ENCODE measurements at regions not wholly inside any gene's neighbourhood (a gene's known extent, or its start where the extent isn't known, plus 50 kb on each side); places are given as distances from the start of the nearest gene placed in this dataset.

DNA sequence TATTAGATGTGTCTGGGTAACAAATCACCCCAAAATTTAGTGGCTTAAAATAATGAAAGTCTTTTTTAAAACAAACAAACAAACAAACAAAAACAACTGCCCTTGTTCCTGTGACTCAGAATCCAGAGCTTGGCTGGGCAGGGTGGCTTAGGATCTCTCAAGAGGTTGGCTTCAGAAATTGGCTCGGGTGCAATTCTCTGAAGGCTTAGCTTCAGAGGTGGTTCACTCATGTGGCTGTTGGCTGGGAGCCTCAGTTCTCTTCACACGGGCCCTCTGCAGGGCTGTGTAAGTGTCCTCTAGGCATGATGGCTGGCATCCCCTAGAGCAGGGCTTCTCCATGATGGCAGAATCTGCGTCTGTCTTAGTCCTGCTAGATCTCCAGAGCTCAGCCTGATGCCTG is 179.9 kb upstream of the BCOR start:
- H3K4me3 ChIP-seq (replicated peaks; ENCODE audit: low read depth, low read length): no peak overlapping the region
- H3K36me3 ChIP-seq (ENCODE audit: control insufficient read depth, insufficient read depth, low read length): no peaks in the 10 kb centered on the region
- TF ChIP-seq, protein P1, sequence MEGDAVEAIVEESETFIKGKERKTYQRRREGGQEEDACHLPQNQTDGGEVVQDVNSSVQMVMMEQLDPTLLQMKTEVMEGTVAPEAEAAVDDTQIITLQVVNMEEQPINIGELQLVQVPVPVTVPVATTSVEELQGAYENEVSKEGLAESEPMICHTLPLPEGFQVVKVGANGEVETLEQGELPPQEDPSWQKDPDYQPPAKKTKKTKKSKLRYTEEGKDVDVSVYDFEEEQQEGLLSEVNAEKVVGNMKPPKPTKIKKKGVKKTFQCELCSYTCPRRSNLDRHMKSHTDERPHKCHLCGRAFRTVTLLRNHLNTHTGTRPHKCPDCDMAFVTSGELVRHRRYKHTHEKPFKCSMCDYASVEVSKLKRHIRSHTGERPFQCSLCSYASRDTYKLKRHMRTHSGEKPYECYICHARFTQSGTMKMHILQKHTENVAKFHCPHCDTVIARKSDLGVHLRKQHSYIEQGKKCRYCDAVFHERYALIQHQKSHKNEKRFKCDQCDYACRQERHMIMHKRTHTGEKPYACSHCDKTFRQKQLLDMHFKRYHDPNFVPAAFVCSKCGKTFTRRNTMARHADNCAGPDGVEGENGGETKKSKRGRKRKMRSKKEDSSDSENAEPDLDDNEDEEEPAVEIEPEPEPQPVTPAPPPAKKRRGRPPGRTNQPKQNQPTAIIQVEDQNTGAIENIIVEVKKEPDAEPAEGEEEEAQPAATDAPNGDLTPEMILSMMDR (IDR thresholded peaks at IDR 0.05; ENCODE audit: insufficient read depth, low read length, poor library complexity, severe bottlenecking): no peak
- DNase-seq (ENCODE audit: extremely low read depth, insufficient read length): no peak
- H3K27me3 ChIP-seq (replicated peaks; ENCODE audit: control insufficient read depth, insufficient read depth, low read length): no peaks in the 10 kb centered on the region

GRCh38 chrX:40273356-40274050 is 175.7 kb upstream of the BCOR start:
- Histone ChIP-seq H3K4me3 (replicated peaks; ENCODE audit: low read depth, low read length) (no peak overlapping the region), H3K27me3 (replicated peaks; ENCODE audit: control insufficient read depth, insufficient read depth, low read length) (no peaks in the 10 kb centered on the region), H3K36me3 (ENCODE audit: control insufficient read depth, insufficient read depth, low read length) (no peaks in the 10 kb centered on the region)
- TF ChIP-seq, protein P1 (IDR thresholded peaks at IDR 0.05; ENCODE audit: insufficient read depth, low read length, poor library complexity, severe bottlenecking): no peak
- no peak for DNase-seq (ENCODE audit: extremely low read depth, insufficient read length)

- H3K36me3 ChIP-seq (ENCODE audit: control insufficient read depth, insufficient read depth, low read length): no peaks in the 10 kb centered on the region
- TF ChIP-seq, protein P1 (IDR thresholded peaks at IDR 0.05; ENCODE audit: insufficient read depth, low read length, poor library complexity, severe bottlenecking): no peak
- no peak for DNase-seq (ENCODE audit: extremely low read depth, insufficient read length)
- no peaks in the 10 kb centered on the region for H3K27me3 ChIP-seq (replicated peaks; ENCODE audit: control insufficient read depth, insufficient read depth, low read length)
- no peak overlapping the region for H3K4me3 ChIP-seq (replicated peaks; ENCODE audit: low read depth, low read length)
Observed at GRCh38 chrX:40272776-40273175, 175.0 kb upstream of the BCOR start.

DNA sequence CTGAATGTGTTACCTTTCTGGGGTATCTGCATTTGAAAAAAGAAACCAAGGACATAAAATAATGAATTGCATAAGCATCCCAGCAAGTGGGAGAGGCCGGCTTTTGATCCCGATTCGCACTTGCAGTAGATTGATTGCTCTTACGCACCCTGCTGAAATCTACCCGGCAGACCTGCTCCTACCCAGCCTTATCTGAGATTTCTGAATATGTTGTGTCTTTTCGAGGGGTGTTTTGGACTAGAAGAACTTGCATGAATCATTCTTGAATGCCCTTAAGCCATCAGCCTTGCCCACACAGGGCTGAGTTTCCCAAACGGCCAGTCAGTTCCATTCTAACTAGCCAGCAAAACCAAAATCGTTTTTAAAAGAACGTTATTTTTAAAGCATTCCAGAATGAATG is 174.4 kb upstream of the BCOR start:
- H3K27me3 ChIP-seq (replicated peaks; ENCODE audit: control insufficient read depth, insufficient read depth, low read length): no peaks in the 10 kb centered on the region
- no peak for DNase-seq (ENCODE audit: extremely low read depth, insufficient read length)
- H3K4me3 ChIP-seq (replicated peaks; ENCODE audit: low read depth, low read length): no peak overlapping the region
- TF ChIP-seq, protein P1 (IDR thresholded peaks at IDR 0.05; ENCODE audit: insufficient read depth, low read length, poor library complexity, severe bottlenecking): no peak
- H3K36me3 ChIP-seq (ENCODE audit: control insufficient read depth, insufficient read depth, low read length): no peaks in the 10 kb centered on the region

DNA sequence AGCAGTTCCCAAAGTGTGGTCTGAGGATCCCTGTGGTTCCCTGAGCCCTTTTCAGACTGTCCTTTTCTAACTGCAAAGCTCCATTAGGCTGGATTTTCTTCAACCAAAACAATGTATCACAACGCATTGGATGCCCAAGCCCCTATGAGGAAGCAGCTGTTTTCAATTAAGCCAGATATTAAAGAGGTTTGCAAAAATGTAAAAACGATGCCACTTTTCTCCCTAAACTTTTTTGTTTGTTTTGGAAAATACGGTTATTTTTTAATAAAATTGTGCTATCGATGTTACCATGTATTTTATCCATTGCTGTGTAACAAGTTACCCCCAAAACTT is 170.4 kb upstream of the BCOR start:
- TF ChIP-seq, protein P1 (IDR thresholded peaks at IDR 0.05; ENCODE audit: insufficient read depth, low read length, poor library complexity, severe bottlenecking): no peak
- Histone ChIP-seq H3K4me3 (replicated peaks; ENCODE audit: low read depth, low read length) (no peak overlapping the region), H3K36me3 (ENCODE audit: control insufficient read depth, insufficient read depth, low read length) (no peaks in the 10 kb centered on the region), H3K27me3 (replicated peaks; ENCODE audit: control insufficient read depth, insufficient read depth, low read length) (no peaks in the 10 kb centered on the region)
- DNase-seq (ENCODE audit: extremely low read depth, insufficient read length): no peak

All from GM06990 (cell line).